SK-N-SH treated with all-trans-retinoic acid at 6 μM for 48 hours (cell line): ENCODE measurements at regions not wholly inside any gene's neighbourhood (a gene's known extent, or its start where the extent isn't known, plus 50 kb on each side); places are given as distances from the start of the nearest gene placed in this dataset.

ENCODE experiments used
- BACH2 ChIP-seq: fragments of 250-450 bp; sonication (Bioruptor Pico); IDR thresholded peaks from 2 replicates; pipeline ENCODE4 v1.9.0; 2021; ENCODE audit warnings: mild to moderate bottlenecking, borderline replicate concordance
- ISL1 ChIP-seq: fragments of 250-450 bp; sonication (Bioruptor Pico); IDR thresholded peaks from 2 replicates; pipeline ENCODE4 v2.1.2; 2022; ENCODE audit warnings: mild to moderate bottlenecking, moderate library complexity
- PPARA ChIP-seq: fragments of 250-450 bp; sonication (Bioruptor Pico); IDR thresholded peaks from 2 replicates; pipeline ENCODE4 v1.5.0; 2020; ENCODE audit warnings: mild to moderate bottlenecking, borderline replicate concordance
- ZFP30 ChIP-seq: fragments of 450-650 bp; formaldehyde crosslinking; IDR thresholded peaks from 2 replicates; pipeline ENCODE4 v1.5.0; 2022; ENCODE audit warnings: mild to moderate bottlenecking, moderate library complexity
- ZNF70 ChIP-seq: fragments of 450-650 bp; formaldehyde crosslinking; IDR thresholded peaks from 2 replicates; pipeline ENCODE4 v1.5.0; 2020; ENCODE audit warnings: mild to moderate bottlenecking, moderate library complexity

GRCh38 chr13:30042891-30043630 is 192.6 kb upstream of the UBL3 start:
- TF ChIP-seq PPARA (CRISPR knock-in tag): no peak
- TF ChIP-seq ZFP30: no peak
- no peak for TF ChIP-seq ZNF70
- no peak for TF ChIP-seq BACH2 (CRISPR knock-in tag)
- no peak for TF ChIP-seq ISL1 (CRISPR knock-in tag)
